GM21447 (cell line): ENCODE measurements at regions not wholly inside any gene's neighbourhood (a gene's known extent, or its start where the extent isn't known, plus 50 kb on each side); places are given as distances from the start of the nearest gene placed in this dataset.

Experiments
- ATAC-seq: cut with Tn5 transposase; IDR thresholded peaks from one replicate; pipeline ENCODE4 v1.9.1; 2021; ENCODE audit not compliant: unreplicated experiment

- no peak for ATAC-seq
These were observed 752.9 kb upstream of the HS6ST1 start for GRCh38 chr2:129071531-129071930.

DNA sequence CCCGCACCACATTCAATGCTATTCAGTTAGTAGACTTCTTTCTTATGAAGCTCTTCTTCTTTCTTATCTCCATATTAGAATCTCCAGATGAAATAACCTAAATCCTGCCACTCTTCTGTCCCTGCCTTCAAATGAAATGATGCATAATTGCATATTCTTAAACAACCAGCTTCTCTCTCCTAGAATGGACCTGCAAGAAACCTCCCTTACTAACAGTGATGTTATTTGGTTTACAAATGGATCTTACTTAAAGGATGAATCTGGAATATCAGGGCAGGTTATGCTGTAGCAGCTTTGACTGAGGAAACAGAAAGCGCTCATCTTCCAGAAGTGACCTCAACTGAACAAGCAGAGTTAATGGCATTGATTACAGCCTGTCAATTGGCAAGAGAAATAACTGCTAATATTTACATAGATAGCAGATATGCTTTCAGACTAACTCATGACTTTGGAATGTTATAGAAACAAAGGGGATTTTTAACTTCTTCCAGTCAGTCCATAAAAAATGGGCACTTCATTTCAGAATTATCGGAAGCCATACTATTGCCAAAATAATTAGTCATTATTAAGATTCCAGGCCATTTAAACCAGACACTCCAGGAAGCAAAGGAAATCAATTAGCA is 755.7 kb upstream of the HS6ST1 start:
- no peak for ATAC-seq

- ATAC-seq, result no peak
These were observed 759.9 kb upstream of the HS6ST1 start for GRCh38 chr2:129078548-129078947.

DNA sequence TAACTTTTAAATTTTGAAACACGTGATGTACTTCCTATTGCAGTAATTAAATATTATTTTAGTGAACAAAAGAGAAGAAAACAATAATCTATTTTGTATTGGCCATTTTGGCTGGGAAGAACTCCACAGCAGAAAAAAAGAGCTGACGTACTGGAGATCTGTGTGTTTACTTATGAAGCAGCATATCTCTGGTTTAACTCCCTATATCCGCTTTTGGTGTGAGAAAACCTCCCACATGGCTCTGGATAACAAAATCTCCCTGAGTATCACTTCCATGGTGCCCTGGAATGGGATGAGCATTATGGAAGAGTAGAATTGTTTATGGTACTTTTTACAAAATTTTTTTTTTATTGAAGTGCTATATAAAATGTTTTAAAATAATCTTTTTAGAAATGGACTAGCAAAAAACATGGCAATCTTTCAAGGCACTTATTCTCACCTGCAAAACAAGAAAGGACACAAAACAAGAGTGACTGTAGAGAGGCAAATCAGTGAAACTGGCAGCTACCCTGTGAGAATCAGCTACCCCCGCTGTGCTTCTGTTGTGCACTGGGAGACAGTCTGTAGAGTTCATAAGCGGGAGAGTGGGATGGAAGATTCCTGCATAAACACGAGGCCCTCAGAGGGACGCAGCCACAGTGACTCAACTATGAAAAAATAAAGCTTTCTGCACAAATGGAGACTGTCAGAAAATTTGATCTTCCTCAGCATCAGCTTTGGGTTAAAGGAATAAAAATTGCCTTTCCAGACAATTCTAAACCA is 762.2 kb upstream of the HS6ST1 start:
- no peak for ATAC-seq

- ATAC-seq, result no peak
These were observed 766.7 kb upstream of the HS6ST1 start for GRCh38 chr2:129085386-129085785.

GRCh38 chr2:129087133-129087813 is 768.6 kb upstream of the HS6ST1 start:
- ATAC-seq, result no peak

DNA sequence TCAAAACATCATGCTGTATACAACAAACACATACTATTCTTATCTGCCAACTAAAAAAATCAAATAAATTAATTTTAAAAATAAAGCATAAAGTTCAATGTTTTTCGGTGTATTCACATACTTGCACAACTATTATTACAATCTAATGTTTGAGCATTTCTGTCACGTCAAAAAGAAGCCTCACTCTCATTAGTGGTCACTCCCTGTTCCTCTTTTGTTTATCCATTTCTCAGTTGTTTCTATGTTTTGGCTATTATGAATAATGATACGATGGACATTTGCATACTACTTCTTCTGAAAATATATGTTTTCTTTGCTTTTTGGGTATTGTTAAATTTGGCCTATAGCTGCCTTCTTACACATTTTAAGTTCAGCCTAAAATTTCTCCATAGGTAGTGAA is 773.0 kb upstream of the HS6ST1 start:
- no peak for ATAC-seq

GRCh38 chr2:129092956-129093355 is 774.3 kb upstream of the HS6ST1 start:
- no peak for ATAC-seq

DNA sequence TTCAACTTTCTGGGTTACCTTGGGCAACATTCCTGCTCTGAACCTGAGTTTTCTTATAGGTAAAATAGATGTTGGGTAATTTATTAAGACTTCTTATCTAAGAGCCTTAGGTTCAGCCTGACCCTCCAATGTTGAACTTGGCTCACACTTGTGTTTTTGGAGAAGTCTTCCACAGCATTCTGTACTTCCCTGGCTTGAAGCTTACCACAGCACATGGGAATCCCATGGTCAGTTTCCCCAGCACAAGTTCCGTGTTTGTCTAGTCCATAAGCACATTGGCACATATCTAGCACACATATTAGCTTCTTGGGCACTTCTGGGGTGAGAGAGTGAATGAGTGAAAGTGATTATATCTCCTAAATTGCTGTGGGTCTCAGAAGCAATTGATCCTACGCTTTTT is 782.5 kb upstream of the HS6ST1 start:
- ATAC-seq, result no peak

DNA sequence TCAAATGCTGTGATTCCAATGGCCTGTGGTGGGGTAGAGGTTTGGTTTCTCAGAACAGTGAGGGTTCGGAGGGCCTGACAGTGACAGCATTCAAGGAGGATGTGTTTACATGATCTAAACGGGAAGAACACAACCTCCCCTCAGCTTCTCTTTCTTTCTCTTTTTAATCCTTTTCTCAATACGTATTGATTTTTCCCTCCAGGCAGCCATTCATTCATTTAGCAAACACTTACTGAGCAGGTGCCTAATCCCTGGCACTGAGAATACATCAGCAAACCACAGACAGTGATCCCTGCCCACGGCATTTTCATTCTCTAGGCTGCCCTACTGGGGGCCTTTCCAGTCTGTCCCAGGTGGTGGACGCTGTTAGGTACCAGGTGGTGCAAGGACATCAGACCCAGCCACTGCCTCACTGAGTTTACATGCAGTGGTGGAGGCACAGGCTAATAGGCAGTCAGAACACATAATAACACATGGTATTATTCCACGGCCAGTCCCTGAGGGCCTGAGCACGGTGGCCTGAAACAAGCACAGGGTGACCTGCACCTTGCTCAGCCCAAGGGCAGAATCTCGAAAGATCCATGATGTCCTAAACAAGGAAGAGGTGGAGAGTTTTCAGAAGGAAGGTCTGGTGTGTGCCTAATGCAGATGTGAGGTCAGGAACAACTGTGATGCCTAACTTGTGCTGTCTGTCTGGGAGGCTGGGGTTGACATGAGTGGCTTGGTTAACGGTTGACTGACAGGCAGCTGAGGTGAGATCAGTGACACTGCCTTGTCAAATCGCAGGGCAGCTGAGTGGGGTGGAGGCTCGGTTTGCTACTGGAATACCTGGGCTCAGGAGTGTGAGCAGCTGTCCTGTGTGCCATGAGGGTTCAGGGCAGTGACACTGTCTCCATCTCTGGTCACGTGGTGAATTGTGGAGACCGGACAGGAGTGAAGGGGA is 785.5 kb upstream of the HS6ST1 start:
- ATAC-seq, result no peak

- no peak for ATAC-seq
These were observed 793.5 kb upstream of the HS6ST1 start for GRCh38 chr2:129112181-129112580.

GRCh38 chr2:129113776-129114175 is 795.1 kb upstream of the HS6ST1 start:
- no peak for ATAC-seq

GRCh38 chr2:129117434-129117833 is 798.8 kb upstream of the HS6ST1 start:
- no peak for ATAC-seq

DNA sequence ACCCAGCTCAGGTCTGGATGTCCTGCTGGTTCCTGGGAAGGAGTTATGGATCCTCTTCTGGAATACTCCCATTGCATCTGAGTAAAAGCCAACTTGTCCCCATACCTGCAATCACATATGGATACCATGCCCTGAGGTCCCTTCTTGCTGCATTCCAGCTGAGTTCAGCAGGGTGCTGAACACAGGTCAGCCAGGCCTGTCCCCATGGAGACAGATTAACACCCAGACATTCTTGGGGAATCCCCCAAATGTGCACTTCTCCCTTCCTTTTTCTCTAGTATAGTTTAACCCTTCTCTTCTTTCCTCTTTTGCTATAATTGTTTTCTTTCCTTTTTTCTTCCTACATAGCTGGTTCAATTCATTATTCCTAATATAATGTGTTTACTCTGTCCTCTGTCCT is 799.6 kb upstream of the HS6ST1 start:
- no peak for ATAC-seq

DNA sequence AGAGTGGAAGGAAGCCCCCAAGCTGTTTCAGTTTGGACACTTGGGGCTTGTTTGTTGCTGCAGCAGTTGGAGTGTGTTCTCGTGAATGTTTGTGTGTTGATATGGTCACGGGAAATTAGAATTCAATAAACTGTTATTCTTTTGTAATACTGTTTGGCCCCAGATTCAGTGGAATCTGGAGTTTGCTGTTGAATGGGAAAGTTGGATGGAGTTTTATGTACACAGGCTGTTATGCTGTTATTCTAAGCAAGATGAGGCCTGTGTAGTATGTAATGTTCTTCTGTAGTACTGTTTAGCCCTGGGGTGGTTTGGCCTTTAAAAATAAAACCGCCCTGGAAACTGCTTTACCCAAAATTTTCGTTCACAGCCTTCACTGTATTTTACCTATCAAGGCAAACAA is 810.4 kb upstream of the HS6ST1 start:
- no peak for ATAC-seq

- no peak for ATAC-seq
These were observed 815.3 kb upstream of the HS6ST1 start for GRCh38 chr2:129133692-129134641.

GRCh38 chr2:129135017-129135416 is 816.3 kb upstream of the HS6ST1 start:
- no peak for ATAC-seq

- ATAC-seq, result no peak
These were observed 820.7 kb upstream of the HS6ST1 start for GRCh38 chr2:129139380-129139779.

- ATAC-seq, result no peak
These were observed 823.8 kb upstream of the HS6ST1 start for GRCh38 chr2:129142465-129142864.
